ENCODE measurements at regions not wholly inside any gene's neighbourhood (a gene's known extent, or its start where the extent isn't known, plus 50 kb on each side); places are given as distances from the start of the nearest gene placed in this dataset.

- H3K9me3 ChIP-seq: no peaks in the 10 kb centered on the region
- H3K27ac ChIP-seq: no peak overlapping the region
- 89% methylated on average over 1 of the region's 1 CpG for WGBS
- no peaks in the 10 kb centered on the region for H3K36me3 ChIP-seq
- DNase-seq (ENCODE audit: low spot score in 2 of 2): no peak
- no peaks in the 10 kb centered on the region for H3K4me1 ChIP-seq
- TF ChIP-seq EP300 (IDR thresholded peaks at IDR 0.05): no peak
- TF ChIP-seq CTCF (IDR thresholded peaks at IDR 0.05): no peak
- TF ChIP-seq POLR2AphosphoS5 (IDR thresholded peaks at IDR 0.05): no peak
- TF ChIP-seq POLR2A (IDR thresholded peaks at IDR 0.05): no peak
- H3K4me3 ChIP-seq: no peak overlapping the region
- no peaks in the 10 kb centered on the region for H3K27me3 ChIP-seq
These were observed 781.0 kb upstream of the GJE1 start for GRCh38 chr6:141351721-141352120.

- no peak for TF ChIP-seq EP300 (IDR thresholded peaks at IDR 0.05)
- Histone ChIP-seq H3K27ac (no peak overlapping the region), H3K4me1 (no peaks in the 10 kb centered on the region), H3K4me3 (no peak overlapping the region), H3K27me3 (no peaks in the 10 kb centered on the region), H3K36me3 (no peaks in the 10 kb centered on the region), H3K9me3 (no peaks in the 10 kb centered on the region)
- DNase-seq (ENCODE audit: low spot score in 2 of 2): no peak
- 90% methylated on average over 1 of the region's 1 CpG for WGBS
These were observed 783.0 kb upstream of the GJE1 start for GRCh38 chr6:141349710-141350109.

- no peaks in the 10 kb centered on the region for H3K4me1 ChIP-seq
- no peaks in the 10 kb centered on the region for H3K9me3 ChIP-seq
- H3K4me3 ChIP-seq: no peak overlapping the region
- H3K27me3 ChIP-seq: no peaks in the 10 kb centered on the region
- WGBS: 95% methylated on average over 3 of the region's 3 CpGs
- TF ChIP-seq EP300 (IDR thresholded peaks at IDR 0.05) (no peak), CTCF (IDR thresholded peaks at IDR 0.05) (no peak), POLR2AphosphoS5 (IDR thresholded peaks at IDR 0.05) (no peak), POLR2A (IDR thresholded peaks at IDR 0.05) (no peak)
- no peak overlapping the region for H3K27ac ChIP-seq
- no peak for DNase-seq (ENCODE audit: low spot score in 2 of 2)
- no peaks in the 10 kb centered on the region for H3K36me3 ChIP-seq
These were observed 784.7 kb upstream of the GJE1 start for GRCh38 chr6:141347906-141348492.

GRCh38 chr6:141347086-141347485 lies 785.6 kb upstream of the GJE1 start:
- Histone ChIP-seq H3K9me3 (no peaks in the 10 kb centered on the region), H3K27me3 (no peaks in the 10 kb centered on the region), H3K36me3 (no peaks in the 10 kb centered on the region), H3K4me3 (no peak overlapping the region), H3K27ac (no peak overlapping the region), H3K4me1 (no peaks in the 10 kb centered on the region)
- DNase-seq (ENCODE audit: low spot score in 2 of 2): no peak
- 72% methylated on average over 1 of the region's 1 CpG for WGBS
- TF ChIP-seq CTCF (IDR thresholded peaks at IDR 0.05): no peak
- TF ChIP-seq POLR2A (IDR thresholded peaks at IDR 0.05): no peak
- no peak for TF ChIP-seq POLR2AphosphoS5 (IDR thresholded peaks at IDR 0.05)
- TF ChIP-seq EP300 (IDR thresholded peaks at IDR 0.05): no peak

- Histone ChIP-seq H3K9me3 (no peaks in the 10 kb centered on the region), H3K4me1 (no peaks in the 10 kb centered on the region), H3K27ac (no peak overlapping the region), H3K36me3 (no peaks in the 10 kb centered on the region), H3K27me3 (no peaks in the 10 kb centered on the region), H3K4me3 (no peak overlapping the region)
- no peak for DNase-seq (ENCODE audit: low spot score in 2 of 2)
- TF ChIP-seq POLR2AphosphoS5 (IDR thresholded peaks at IDR 0.05) (no peak), CTCF (IDR thresholded peaks at IDR 0.05) (no peak), EP300 (IDR thresholded peaks at IDR 0.05) (no peak), POLR2A (IDR thresholded peaks at IDR 0.05) (no peak)
- WGBS: 86% methylated on average over 1 of the region's 1 CpG
These were observed 786.2 kb upstream of the GJE1 start for GRCh38 chr6:141346535-141346934.

GRCh38 chr6:141337191-141337590 lies 795.5 kb upstream of the GJE1 start:
- H3K27me3 ChIP-seq: no peaks in the 10 kb centered on the region
- WGBS: 83% methylated on average over 2 of the region's 2 CpGs
- no peak for TF ChIP-seq CTCF (IDR thresholded peaks at IDR 0.05)
- TF ChIP-seq EP300 (IDR thresholded peaks at IDR 0.05): no peak
- no peak for TF ChIP-seq POLR2A (IDR thresholded peaks at IDR 0.05)
- no peak for TF ChIP-seq POLR2AphosphoS5 (IDR thresholded peaks at IDR 0.05)
- no peaks in the 10 kb centered on the region for H3K9me3 ChIP-seq
- no peaks in the 10 kb centered on the region for H3K4me1 ChIP-seq
- no peaks in the 10 kb centered on the region for H3K36me3 ChIP-seq
- H3K4me3 ChIP-seq: no peak overlapping the region
- H3K27ac ChIP-seq: no peak overlapping the region
- DNase-seq (ENCODE audit: low spot score in 2 of 2): no peak
